ENCODE measurements at regions not wholly inside any gene's neighbourhood (a gene's known extent, or its start where the extent isn't known, plus 50 kb on each side); places are given as distances from the start of the nearest gene placed in this dataset.
A peak's percentile ranks its signal among the peaks of the same experiment; 100 is the strongest.

GRCh38 chr9:95724253-95724991, 151.1 kb upstream of the ERCC6L2 start (continued):
- TF ChIP-seq ZBTB44 (CRISPR knock-in tag; IDR thresholded peaks at IDR 0.05) (no peak), TBX2 (CRISPR knock-in tag; IDR thresholded peaks at IDR 0.05; ENCODE audit: borderline replicate concordance) (peak; percentile 78), DR1 (CRISPR knock-in tag; IDR thresholded peaks at IDR 0.05) (no peak), ZNF607 (CRISPR knock-in tag; IDR thresholded peaks at IDR 0.05; ENCODE audit: borderline replicate concordance) (no peak), ZNF639 (CRISPR knock-in tag; conservative IDR thresholded peaks at IDR 0.05) (no peak), ZBTB20 (CRISPR knock-in tag; IDR thresholded peaks at IDR 0.05; ENCODE audit: borderline replicate concordance, low read depth) (no peak), NFE2L1 (CRISPR knock-in tag; IDR thresholded peaks at IDR 0.05; ENCODE audit: borderline replicate concordance) (no peak), TFAP4 (IDR thresholded peaks at IDR 0.05; ENCODE audit: borderline replicate concordance, low read depth) (peak; percentile 45; the same call in 1 of the 2 replicates), HOXD1 (CRISPR knock-in tag; IDR thresholded peaks at IDR 0.05) (no peak), SOX6 (IDR thresholded peaks at IDR 0.05) (no peak), SOX6 (CRISPR knock-in tag; IDR thresholded peaks at IDR 0.05) (peak; percentile 82), SMAD1 (CRISPR knock-in tag; IDR thresholded peaks at IDR 0.05; ENCODE audit: borderline replicate concordance, low read depth) (no peak), ZBTB3 (CRISPR knock-in tag; IDR thresholded peaks at IDR 0.05; ENCODE audit: borderline replicate concordance, low read depth) (no peak), FOXA3 (CRISPR knock-in tag; IDR thresholded peaks at IDR 0.05) (peak; percentile 77), GPN1 (CRISPR knock-in tag; IDR thresholded peaks at IDR 0.05; ENCODE audit: borderline replicate concordance) (no peak)
- TF ChIP-seq, protein P1, sequence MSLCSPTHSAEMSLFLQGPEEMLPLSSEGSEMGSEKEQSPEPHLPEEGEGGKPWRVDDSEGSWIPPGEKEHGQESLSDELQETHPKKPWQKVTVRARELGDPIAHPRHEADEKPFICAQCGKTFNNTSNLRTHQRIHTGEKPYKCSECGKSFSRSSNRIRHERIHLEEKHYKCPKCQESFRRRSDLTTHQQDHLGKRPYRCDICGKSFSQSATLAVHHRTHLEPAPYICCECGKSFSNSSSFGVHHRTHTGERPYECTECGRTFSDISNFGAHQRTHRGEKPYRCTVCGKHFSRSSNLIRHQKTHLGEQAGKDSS (CRISPR knock-in tag; IDR thresholded peaks at IDR 0.05; ENCODE audit: borderline replicate concordance, low read depth) = no peak
- TF ChIP-seq, protein P2, sequence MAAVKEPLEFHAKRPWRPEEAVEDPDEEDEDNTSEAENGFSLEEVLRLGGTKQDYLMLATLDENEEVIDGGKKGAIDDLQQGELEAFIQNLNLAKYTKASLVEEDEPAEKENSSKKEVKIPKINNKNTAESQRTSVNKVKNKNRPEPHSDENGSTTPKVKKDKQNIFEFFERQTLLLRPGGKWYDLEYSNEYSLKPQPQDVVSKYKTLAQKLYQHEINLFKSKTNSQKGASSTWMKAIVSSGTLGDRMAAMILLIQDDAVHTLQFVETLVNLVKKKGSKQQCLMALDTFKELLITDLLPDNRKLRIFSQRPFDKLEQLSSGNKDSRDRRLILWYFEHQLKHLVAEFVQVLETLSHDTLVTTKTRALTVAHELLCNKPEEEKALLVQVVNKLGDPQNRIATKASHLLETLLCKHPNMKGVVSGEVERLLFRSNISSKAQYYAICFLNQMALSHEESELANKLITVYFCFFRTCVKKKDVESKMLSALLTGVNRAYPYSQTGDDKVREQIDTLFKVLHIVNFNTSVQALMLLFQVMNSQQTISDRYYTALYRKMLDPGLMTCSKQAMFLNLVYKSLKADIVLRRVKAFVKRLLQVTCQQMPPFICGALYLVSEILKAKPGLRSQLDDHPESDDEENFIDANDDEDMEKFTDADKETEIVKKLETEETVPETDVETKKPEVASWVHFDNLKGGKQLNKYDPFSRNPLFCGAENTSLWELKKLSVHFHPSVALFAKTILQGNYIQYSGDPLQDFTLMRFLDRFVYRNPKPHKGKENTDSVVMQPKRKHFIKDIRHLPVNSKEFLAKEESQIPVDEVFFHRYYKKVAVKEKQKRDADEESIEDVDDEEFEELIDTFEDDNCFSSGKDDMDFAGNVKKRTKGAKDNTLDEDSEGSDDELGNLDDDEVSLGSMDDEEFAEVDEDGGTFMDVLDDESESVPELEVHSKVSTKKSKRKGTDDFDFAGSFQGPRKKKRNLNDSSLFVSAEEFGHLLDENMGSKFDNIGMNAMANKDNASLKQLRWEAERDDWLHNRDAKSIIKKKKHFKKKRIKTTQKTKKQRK (IDR thresholded peaks at IDR 0.05; ENCODE audit: low read length) = no peak
- TF ChIP-seq, protein P3, sequence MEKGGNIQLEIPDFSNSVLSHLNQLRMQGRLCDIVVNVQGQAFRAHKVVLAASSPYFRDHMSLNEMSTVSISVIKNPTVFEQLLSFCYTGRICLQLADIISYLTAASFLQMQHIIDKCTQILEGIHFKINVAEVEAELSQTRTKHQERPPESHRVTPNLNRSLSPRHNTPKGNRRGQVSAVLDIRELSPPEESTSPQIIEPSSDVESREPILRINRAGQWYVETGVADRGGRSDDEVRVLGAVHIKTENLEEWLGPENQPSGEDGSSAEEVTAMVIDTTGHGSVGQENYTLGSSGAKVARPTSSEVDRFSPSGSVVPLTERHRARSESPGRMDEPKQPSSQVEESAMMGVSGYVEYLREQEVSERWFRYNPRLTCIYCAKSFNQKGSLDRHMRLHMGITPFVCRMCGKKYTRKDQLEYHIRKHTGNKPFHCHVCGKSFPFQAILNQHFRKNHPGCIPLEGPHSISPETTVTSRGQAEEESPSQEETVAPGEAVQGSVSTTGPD (CRISPR knock-in tag; IDR thresholded peaks at IDR 0.05) = no peak

Measured in HepG2 (cell line).